GM13977 (cell line): ENCODE measurements at regions not wholly inside any gene's neighbourhood (a gene's known extent, or its start where the extent isn't known, plus 50 kb on each side); places are given as distances from the start of the nearest gene placed in this dataset.

ENCODE experiments used
- DNase-seq: peaks from one replicate; pipeline ENCODE4 v3.0.0; 2012; ENCODE audit warnings: low spot score
- in situ Hi-C: fragments of 300-500 bp; cut with MboI; formaldehyde crosslinking; loops from one replicate; pipeline ENCODE4 v1.12.0; 2022; ENCODE audit warnings: low sequenced_read_pairs, low pct_unique_long_range_greater_than_20kb, mixed read lengths, inconsistent platforms; ENCODE audit not compliant: unreplicated experiment
- TF ChIP-seq, protein P1 (sequence below): IDR thresholded peaks from 2 replicates; pipeline ENCODE4 v1.5.1; 2012; ENCODE audit warnings: mild to moderate bottlenecking, control low read depth; ENCODE audit not compliant: insufficient read depth; ENCODE audit errors: extremely low read depth, missing control alignments

DNA sequence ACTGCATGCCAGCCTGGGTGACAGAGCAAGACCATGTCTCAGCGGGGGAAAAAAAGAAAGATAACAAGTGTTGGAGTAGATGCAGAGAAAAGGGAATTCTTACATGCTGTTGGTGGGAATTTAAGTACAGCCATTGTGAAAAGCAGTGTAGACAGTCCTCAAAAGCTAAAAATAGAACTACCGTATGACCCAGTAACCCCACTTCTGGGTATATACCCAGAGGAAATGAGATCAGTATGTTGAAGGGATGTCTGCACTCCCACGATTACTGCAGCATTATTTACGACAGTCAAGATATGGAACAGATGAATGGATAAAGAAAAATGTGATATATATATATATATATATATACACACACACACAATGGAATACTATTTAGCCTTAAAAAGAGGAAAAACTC lies 225.3 kb upstream of the SLC24A2 start:
- TF ChIP-seq, protein P1, sequence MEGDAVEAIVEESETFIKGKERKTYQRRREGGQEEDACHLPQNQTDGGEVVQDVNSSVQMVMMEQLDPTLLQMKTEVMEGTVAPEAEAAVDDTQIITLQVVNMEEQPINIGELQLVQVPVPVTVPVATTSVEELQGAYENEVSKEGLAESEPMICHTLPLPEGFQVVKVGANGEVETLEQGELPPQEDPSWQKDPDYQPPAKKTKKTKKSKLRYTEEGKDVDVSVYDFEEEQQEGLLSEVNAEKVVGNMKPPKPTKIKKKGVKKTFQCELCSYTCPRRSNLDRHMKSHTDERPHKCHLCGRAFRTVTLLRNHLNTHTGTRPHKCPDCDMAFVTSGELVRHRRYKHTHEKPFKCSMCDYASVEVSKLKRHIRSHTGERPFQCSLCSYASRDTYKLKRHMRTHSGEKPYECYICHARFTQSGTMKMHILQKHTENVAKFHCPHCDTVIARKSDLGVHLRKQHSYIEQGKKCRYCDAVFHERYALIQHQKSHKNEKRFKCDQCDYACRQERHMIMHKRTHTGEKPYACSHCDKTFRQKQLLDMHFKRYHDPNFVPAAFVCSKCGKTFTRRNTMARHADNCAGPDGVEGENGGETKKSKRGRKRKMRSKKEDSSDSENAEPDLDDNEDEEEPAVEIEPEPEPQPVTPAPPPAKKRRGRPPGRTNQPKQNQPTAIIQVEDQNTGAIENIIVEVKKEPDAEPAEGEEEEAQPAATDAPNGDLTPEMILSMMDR: no peak
- in situ Hi-C loops: no loop called here
- no peak for DNase-seq

DNA sequence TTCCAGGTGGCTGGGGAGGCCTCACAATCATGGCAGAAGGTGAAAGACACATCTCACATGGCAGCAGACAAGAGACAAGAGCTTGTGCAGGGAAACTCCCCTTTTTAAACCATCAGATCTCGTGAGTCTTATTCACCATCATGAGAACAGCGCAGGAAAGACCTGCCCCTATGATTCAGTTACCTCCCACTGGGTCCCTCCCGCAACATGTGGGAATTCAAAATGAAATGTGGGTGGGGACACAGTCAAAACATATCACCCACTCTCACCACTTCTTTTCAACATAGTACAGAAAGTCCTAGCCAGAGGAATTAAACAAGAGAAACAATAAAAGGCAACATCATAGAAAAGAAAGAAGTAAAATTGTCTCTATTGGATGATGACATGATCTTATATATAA lies 223.4 kb upstream of the SLC24A2 start:
- in situ Hi-C loops: no loop called here
- DNase-seq: no peak

DNA sequence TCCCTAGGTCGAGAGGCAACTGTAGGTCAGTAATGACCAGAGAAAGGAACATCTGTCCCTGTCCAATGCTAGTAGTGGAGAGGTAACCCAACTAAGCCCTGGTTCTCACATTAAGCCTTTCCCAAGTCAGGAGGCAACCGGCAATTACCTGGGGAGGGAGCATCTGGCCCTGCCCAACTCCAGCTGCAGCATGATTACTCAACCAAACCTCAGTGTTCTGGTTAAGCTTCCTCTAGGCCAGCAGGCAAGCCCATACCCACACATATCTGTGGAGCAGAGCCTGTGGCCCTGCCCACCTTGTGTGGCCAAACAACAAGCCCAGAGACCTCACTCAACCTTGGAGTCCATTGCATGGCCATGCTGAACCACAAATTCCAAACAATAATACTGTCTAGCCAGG lies 220.8 kb upstream of the SLC24A2 start:
- TF ChIP-seq, protein P1: no peak
- in situ Hi-C loops: no loop called here

More for the DNA sequence above, 223.4 kb upstream of the SLC24A2 start:
- TF ChIP-seq, protein P1: no peak

DNA sequence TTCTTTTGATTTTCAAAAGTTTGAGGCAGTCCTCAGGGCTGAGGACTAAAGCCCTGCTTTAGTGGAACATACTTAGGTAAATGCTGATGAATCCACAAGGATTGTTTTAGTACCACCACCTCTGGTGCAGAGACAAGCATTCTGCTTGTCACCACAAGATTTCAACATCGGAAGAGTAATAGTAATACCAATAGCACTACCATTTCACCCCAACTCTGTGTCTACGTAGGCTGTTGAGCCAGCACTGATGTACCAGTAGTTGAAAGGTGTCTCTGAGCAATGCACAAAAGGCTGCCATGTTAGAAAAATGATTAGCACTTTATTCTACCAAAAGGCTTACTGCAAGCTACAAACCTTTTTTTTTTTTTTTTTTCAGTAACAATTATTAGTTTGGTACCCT lies 213.2 kb upstream of the SLC24A2 start:
- TF ChIP-seq, protein P1: no peak
- DNase-seq: no peak
- in situ Hi-C loops: no loop called here

More for the DNA sequence above, 220.8 kb upstream of the SLC24A2 start:
- no peak for DNase-seq

DNA sequence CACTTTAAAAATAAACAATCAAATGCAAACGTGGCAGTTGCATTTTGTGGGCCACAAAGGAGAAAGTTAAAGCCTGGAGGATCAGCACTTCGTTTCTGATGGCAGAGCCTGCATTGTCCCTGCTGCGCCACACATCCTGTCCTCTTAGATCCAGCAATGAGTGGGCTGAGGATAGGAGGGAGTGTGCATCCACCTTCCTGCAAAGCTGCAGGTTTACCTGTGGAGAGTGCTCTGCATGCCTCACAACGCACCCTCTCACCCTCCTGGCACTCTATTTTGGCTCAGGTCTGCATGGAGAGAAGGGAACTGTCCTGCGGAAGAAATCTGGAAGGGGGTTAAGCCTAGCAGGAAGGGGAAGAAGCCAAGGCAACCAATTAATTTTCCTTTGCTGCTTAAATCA lies 212.2 kb upstream of the SLC24A2 start:
- TF ChIP-seq, protein P1: no peak
- no peak for DNase-seq
- in situ Hi-C loops: no loop called here

DNA sequence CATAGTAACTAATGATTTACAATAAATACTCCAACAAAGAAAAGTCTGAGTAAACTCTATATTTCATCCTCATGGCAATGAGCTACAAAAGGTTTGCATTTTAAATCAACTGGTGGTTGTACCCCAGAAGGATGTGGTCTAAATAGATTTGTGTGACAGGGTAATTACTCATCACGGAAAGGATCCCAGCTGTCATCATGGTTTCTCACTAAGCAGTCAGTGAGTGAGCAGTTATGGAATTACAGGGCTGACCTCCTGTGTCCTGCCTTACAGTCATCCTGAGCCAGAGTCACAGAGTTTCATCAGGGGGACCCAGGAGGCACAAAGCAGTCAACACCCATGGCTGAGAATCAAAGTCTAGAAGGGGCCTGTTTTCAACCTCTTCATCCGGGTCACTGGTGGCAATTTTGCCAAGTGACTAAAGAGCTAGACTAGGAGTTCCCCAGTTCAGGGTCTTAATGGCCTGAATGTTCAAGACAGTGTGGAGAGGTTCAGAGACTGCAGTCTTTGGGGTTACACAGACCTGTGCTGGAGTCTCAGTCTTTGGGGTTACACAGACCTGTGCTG lies 210.7 kb upstream of the SLC24A2 start:
- DNase-seq: peak; percentile 23
- TF ChIP-seq, protein P1: no peak
- in situ Hi-C loops: no loop called here

DNA sequence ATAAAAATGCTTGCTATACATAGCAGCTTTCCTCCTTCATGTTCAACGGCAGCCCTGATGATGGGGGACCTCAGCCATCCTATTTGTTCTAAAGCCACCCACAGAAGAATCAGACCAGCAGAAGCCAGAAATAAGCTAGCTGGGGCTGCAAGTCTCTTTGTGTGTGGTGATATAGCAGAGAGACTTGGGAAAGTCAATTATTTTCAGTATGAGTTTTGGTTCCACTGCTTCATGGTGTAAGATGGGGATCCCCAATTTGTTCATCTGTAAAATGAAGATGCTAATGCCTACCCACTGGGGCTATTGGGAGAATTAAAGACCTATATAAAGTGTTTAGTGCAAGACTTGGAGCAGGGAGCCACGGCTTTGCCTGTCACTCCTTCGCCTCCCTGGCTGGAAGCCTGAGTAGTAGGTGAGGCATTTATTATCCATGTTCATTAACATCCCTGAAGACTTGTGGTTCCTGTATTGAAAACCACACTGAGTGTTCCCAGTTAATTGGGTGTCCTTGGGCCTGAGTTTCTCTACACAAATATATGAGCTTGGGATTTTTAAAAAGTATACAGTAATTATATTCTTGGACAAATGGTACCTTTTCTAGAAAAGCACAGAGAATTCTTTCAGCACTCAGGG lies 210.1 kb upstream of the SLC24A2 start:
- peak; percentile 12 for DNase-seq
- TF ChIP-seq, protein P1: no peak
- in situ Hi-C loops: no loop called here
